Keratinocyte (primary cell): ENCODE measurements at regions not wholly inside any gene's neighbourhood (a gene's known extent, or its start where the extent isn't known, plus 50 kb on each side); places are given as distances from the start of the nearest gene placed in this dataset.

Experiments
- DNase-seq: peaks from one replicate; pipeline ENCODE4 v3.0.0-alpha.2; 2011; ENCODE audit warnings: low read depth, missing footprints, low spot score
- FAIRE-seq: peaks from 2 replicates; lab custom pipeline; 2011; peaks lifted over from hg19 to GRCh38; lab: Jason Lieb, UNC
- H2AFZ ChIP-seq: 2 replicates; pipeline ENCODE4 v1.6.0; 2012; ENCODE audit warnings: low read length, control low read depth, inconsistent platforms; ENCODE audit not compliant: control insufficient read depth
- H3K27ac ChIP-seq: 2 replicates; pipeline ENCODE4 v1.5.1; 2011; ENCODE audit warnings: low read length; ENCODE audit not compliant: control insufficient read depth, insufficient read depth
- H3K27me3 ChIP-seq: 3 replicates; pipeline ENCODE4 v1.6.0; 2011; ENCODE audit warnings: low read length; ENCODE audit not compliant: control insufficient read depth, insufficient read depth; ENCODE audit errors: extremely low read depth
- H3K36me3 ChIP-seq, 2 experiments: 2 replicates in 1 of 2; 3 replicates in 1 of 2; pipeline ENCODE4 v1.5.1; 2011; ENCODE audit warnings: low read length in 2 of 2, mild to moderate bottlenecking in 1 of 2; ENCODE audit not compliant: control insufficient read depth in 2 of 2, insufficient read depth in 2 of 2; ENCODE audit errors: extremely low read depth in 1 of 2
- H3K4me1 ChIP-seq: 3 replicates; pipeline ENCODE4 v1.5.1; 2011; ENCODE audit warnings: low read length; ENCODE audit not compliant: control insufficient read depth, insufficient read depth; ENCODE audit errors: extremely low read depth
- H3K4me2 ChIP-seq: 3 replicates; pipeline ENCODE4 v1.6.0; 2011; ENCODE audit warnings: low read depth, low read length; ENCODE audit not compliant: control insufficient read depth, insufficient read depth; ENCODE audit errors: extremely low read depth
- H3K4me3 ChIP-seq, 3 experiments: fragments of 200-600 bp in 1 of 3; sonication (generic) in 1 of 3; 2 replicates in 2 of 3; 3 replicates in 1 of 3; pipeline ENCODE4 v1.5.1; 2011 to 2016; ENCODE audit warnings: low read length in 3 of 3, mild to moderate bottlenecking in 3 of 3, control low read depth in 2 of 3, inconsistent platforms in 1 of 3, low read depth in 1 of 3, mixed read lengths in 1 of 3, mixed run types in 1 of 3, moderate library complexity in 1 of 3; ENCODE audit not compliant: control insufficient read depth in 2 of 3, insufficient read depth in 2 of 3; ENCODE audit errors: extremely low read depth in 1 of 3
- H3K79me2 ChIP-seq: 2 replicates; pipeline ENCODE4 v1.6.0; 2012; ENCODE audit warnings: low read length; ENCODE audit not compliant: control insufficient read depth, insufficient read depth
- H3K9ac ChIP-seq: 3 replicates; pipeline ENCODE4 v1.6.0; 2011; ENCODE audit warnings: low read length; ENCODE audit not compliant: control insufficient read depth, insufficient read depth; ENCODE audit errors: extremely low read depth
- H3K9me1 ChIP-seq: 3 replicates; pipeline ENCODE4 v1.6.0; 2011; ENCODE audit warnings: low read length; ENCODE audit not compliant: control insufficient read depth, insufficient read depth; ENCODE audit errors: extremely low read depth
- H3K9me3 ChIP-seq: 2 replicates; pipeline ENCODE4 v1.5.1; 2012; ENCODE audit warnings: low read depth, low read length; ENCODE audit not compliant: control insufficient read depth
- H4K20me1 ChIP-seq: 3 replicates; pipeline ENCODE4 v1.6.0; 2011; ENCODE audit warnings: low read length; ENCODE audit not compliant: control insufficient read depth, insufficient read depth; ENCODE audit errors: extremely low read depth
- CTCF ChIP-seq, 3 experiments: IDR thresholded peaks in 1 of 3; conservative IDR thresholded peaks in 1 of 3; optimal IDR thresholded peaks in 1 of 3; 2 replicates in 2 of 3; 3 replicates in 1 of 3; pipeline versions ENCODE3 to v1.5.1; 2011; ENCODE audit warnings: low read length in 3 of 3, mild to moderate bottlenecking in 3 of 3, moderate library complexity in 2 of 3, control low read depth in 1 of 3, inconsistent platforms in 1 of 3; ENCODE audit not compliant: insufficient read depth in 2 of 3; ENCODE audit errors: extremely low read depth in 1 of 3
- EZH2 ChIP-seq: IDR thresholded peaks from one replicate; pipeline ENCODE4 v1.6.1; 2012; ENCODE audit warnings: inconsistent platforms, mild to moderate bottlenecking, low read length, moderate library complexity
- dilution Hi-C: fragments of 300-500 bp; cut with MboI; formaldehyde crosslinking; loops from one replicate; pipeline ENCODE4 v1.7.0; 2020; ENCODE audit warnings: low sequenced_read_pairs; ENCODE audit not compliant: extremely low pct_ligation_motif_present

GRCh38 chr14:106841701-106842100, 1315.3 kb downstream of the TMEM121 start:
- Histone ChIP-seq H3K4me1 (no peaks in the 10 kb centered on the region), H3K9me3 (no peaks in the 10 kb centered on the region), H3K27me3 (no peaks in the 10 kb centered on the region), H3K36me3 (no peaks in the 10 kb centered on the region), H2AFZ (no peak overlapping the region), H4K20me1 (no peaks in the 10 kb centered on the region), H3K9me1 (no peaks in the 10 kb centered on the region), H3K4me2 (no peak overlapping the region), H3K27ac (no peak overlapping the region), H3K4me3 (no peak overlapping the region), H3K79me2 (no peaks in the 10 kb centered on the region), H3K9ac (no peak overlapping the region)
- DNase-seq = no peak
- FAIRE-seq = no peak
- dilution Hi-C loops = no loop called here
- TF ChIP-seq CTCF (optimal IDR thresholded peaks at IDR 0.05 in 1 of 3, IDR thresholded peaks at IDR 0.05 in 1 of 3, conservative IDR thresholded peaks at IDR 0.05 in 1 of 3; ENCODE audit: extremely low read depth in 1 of 3, insufficient read depth in 2 of 3, low read length in 3 of 3) (no peak), EZH2 (no peak)

- TF ChIP-seq CTCF (optimal IDR thresholded peaks at IDR 0.05 in 1 of 3, IDR thresholded peaks at IDR 0.05 in 1 of 3, conservative IDR thresholded peaks at IDR 0.05 in 1 of 3; ENCODE audit: extremely low read depth in 1 of 3, insufficient read depth in 2 of 3, low read length in 3 of 3) = peak in 2 of 3 experiments; percentile 8 to 25
- TF ChIP-seq EZH2 = no peak
- no peak overlapping the region for H3K4me2 ChIP-seq
- H3K27me3 ChIP-seq = no peaks in the 10 kb centered on the region
- DNase-seq (no peak), FAIRE-seq (no peak)
- no peak overlapping the region for H3K27ac ChIP-seq
- no peaks in the 10 kb centered on the region for H3K9me1 ChIP-seq
- H2AFZ ChIP-seq = no peak overlapping the region
- H4K20me1 ChIP-seq = no peaks in the 10 kb centered on the region
- H3K4me3 ChIP-seq = no peak overlapping the region
- H3K9me3 ChIP-seq = no peaks in the 10 kb centered on the region
- H3K36me3 ChIP-seq = no peaks in the 10 kb centered on the region
- H3K9ac ChIP-seq = no peak overlapping the region
- no peaks in the 10 kb centered on the region for H3K79me2 ChIP-seq
- H3K4me1 ChIP-seq = no peaks in the 10 kb centered on the region
- dilution Hi-C loops = no loop called here
Measured at GRCh38 chr14:106842687-106843086, 1316.3 kb downstream of the TMEM121 start.
